Activated naive CD4-positive, alpha-beta T cell treated with Interleukin-2 at 50 U/mL for 16 hours (primary cell): ENCODE measurements at regions not wholly inside any gene's neighbourhood (a gene's known extent, or its start where the extent isn't known, plus 50 kb on each side); places are given as distances from the start of the nearest gene placed in this dataset.

ENCODE experiments used
- DNase-seq: peaks from one replicate; pipeline ENCODE4 v3.0.0-alpha.2; 2020

GRCh38 chr10:36277459-36277858, 635.4 kb upstream of the FZD8 start:
- no peak for DNase-seq

DNA sequence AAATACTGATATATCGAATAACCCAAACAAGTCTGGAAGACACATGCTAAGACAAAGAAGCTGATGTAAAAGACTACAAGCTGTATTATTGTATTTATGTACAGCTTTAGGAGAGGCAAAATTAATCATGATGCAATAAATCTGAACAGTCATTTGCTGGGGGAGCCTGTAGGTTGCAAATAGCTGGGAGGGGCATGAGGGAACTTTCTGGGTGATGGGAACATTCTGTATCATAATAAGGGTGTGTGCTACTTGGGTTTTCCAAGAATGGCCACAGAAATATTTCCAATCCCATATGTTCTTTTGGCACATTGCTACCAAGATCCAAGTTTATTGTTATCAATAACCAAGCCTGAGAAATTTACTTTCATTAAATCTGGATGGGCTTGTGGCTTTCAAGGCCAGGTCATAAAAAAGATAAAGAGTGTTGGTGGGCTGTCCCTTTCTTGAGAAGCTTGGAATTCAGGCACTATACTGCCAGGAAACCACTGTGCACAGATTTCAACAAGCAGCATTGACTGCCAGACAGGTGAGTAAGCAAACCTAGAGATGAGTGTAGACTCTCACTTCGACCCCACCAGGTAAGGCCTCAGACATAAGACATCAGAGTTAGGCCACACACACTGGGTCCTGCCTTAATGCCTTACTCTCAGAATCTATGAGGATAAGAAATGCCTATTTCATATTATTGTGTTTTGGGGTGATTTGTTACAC, 629.7 kb upstream of the FZD8 start:
- no peak for DNase-seq

DNA sequence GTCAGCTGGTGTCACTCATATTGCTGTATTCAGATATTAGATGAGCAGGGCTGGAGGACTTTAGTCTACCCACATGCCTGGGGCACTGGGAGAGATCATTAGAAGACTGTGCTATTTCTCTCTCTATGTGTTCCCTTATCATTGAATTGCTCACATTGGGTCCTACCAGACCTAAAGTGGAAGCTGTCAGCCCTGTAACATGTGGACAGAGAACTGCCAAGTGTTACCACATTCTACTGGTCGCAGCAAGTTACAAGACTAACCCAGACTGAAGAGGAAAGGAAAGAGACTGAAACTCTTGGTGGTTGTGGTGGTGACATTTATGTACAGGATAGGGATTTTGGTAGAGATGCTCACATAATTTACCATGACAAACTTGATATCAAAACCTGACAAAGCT, 627.1 kb upstream of the FZD8 start:
- DNase-seq: no peak

- no peak for DNase-seq
Measured at GRCh38 chr10:36266923-36267322, 624.8 kb upstream of the FZD8 start.

GRCh38 chr10:36265741-36266140, 623.6 kb upstream of the FZD8 start:
- DNase-seq: no peak

GRCh38 chr10:36263871-36264270, 621.8 kb upstream of the FZD8 start:
- DNase-seq: no peak

DNA sequence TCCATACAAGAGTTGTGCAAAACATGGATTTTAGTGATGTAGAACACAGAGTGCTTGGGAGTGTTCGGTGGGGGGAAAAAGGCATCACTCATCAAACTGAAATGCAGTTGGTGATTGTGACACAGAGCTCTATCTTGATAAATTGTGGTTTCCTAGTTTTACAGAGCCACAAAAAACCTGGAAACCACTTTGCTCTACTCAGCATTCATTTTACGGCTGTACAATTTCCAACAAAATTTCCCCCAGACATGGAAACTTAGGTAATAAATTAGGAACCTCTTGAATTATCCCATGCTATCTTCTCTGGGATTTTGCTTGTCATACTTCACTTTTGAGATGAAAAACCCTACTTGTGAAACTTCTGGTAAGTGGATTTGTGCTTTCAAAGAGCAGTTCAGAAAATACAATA, 614.9 kb upstream of the FZD8 start:
- no peak for DNase-seq

DNA sequence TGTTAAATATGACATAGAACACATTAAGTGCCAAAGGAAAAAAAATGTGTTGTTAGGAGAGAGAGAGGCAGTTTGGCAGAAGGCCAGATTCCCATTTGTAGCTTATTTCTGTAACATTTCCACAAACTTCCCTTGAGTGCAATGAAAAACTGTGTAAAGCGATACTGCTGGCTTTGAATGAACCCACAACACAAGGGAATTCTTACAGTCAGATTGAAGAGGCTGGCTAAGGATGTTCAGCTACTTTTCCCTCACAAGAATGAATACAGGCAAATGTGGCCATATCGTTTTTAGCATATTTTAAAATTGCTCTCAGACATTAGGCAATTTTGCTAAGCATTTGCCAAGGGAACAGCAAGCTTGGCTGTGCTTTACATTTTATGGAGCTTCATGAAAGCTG, 614.1 kb upstream of the FZD8 start:
- DNase-seq: no peak

DNA sequence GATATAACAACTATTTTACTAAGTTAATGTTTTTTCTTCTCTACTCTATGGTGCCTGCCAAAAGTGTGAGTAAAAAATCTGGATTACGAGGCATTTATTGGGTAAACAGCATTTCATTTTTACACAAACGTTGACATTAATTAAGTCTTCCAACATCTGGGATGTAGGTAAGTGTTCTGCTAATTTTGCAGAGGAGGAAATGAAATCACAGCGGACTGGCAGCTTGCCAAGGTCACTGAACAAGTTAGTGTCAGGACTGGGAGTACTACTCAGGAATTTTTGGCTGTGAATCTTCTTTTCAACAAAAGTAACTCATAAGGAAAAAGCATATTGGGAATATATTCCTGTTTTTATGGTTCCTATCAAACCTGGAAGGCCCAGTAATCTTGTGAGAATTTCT, 612.1 kb upstream of the FZD8 start:
- no peak for DNase-seq

DNA sequence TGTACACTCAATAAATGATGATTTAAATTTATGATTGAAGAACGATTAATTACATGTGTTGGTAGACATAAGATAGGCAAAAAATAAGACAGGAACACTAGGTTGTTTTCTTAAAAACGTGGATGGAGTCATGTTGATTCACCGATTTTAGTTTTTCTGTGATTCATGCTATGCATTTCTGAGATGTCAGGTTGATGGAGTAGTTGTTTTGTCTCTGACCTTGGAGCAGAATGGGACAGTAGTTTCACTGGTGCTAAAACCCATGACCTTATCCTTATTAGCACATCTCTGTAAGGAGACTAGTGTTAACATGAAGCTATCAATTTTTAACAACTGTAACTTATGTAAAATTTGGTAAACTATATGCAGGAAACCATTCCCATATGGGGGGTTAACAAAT, 611.6 kb upstream of the FZD8 start:
- no peak for DNase-seq

DNA sequence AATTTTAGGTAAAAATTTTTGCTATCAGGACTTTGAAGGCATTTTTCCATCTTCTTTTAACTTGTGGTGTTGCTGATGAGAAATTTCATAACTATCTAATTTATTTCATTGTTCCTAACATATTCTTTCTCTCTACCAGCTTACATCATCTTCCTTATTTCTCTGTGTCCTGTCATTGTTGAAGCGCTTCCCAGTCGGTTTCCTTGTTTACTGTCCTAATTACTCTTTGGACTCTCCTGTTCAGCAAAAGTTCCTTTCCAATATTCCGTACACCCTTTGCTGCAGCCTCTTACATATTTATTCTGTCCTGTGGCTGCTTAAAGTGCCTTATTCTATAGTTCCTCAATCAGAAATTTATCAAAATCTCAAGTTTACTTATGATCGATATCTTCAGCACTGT, 609.0 kb upstream of the FZD8 start:
- DNase-seq: no peak

GRCh38 chr10:36248304-36248981, 606.3 kb upstream of the FZD8 start:
- no peak for DNase-seq

- no peak for DNase-seq
Measured at GRCh38 chr10:36247478-36247877, 605.4 kb upstream of the FZD8 start.

GRCh38 chr10:36236931-36237330, 594.8 kb upstream of the FZD8 start:
- no peak for DNase-seq

DNA sequence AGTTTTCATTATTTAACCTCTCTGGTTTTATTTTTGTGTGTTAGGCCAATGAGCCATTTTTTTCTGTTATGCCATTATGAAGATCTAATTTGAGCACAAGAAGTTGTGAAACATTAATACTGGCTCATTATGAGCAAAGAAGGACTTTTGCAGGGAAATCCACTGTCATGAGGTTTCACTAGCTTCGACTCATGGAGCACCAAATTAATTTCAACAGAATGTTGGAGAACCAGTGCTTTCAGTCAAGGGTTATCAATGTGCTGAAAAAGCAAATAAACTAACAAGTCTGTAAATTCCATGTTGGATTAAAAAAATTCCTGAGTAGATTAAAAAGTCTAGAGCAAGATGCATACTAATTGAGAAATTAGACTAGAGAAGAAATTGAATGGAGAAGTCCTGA, 594.2 kb upstream of the FZD8 start:
- DNase-seq: no peak

GRCh38 chr10:36232935-36233334, 590.8 kb upstream of the FZD8 start:
- no peak for DNase-seq

GRCh38 chr10:36224431-36224985, 582.4 kb upstream of the FZD8 start:
- DNase-seq: no peak

GRCh38 chr10:36221101-36221500, 579.0 kb upstream of the FZD8 start:
- no peak for DNase-seq

DNA sequence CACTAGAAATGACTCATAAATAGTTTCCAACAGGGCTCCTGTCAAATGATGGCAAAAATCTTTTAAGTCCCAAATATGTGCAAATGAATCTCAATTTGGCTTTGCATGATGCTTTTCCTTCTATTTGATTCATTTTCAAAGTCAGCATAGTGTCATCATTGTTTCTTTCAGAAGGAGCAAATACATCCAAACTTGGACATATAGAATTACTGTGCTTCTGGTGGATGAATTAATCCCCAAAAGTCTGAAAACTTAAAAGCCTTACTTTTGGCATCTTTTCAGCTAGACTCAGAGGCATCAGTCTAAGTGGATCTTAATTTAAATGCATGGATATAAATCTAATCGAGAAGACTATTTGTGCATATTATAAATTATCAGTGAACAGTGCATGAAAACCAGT, 578.1 kb upstream of the FZD8 start:
- DNase-seq: no peak

DNA sequence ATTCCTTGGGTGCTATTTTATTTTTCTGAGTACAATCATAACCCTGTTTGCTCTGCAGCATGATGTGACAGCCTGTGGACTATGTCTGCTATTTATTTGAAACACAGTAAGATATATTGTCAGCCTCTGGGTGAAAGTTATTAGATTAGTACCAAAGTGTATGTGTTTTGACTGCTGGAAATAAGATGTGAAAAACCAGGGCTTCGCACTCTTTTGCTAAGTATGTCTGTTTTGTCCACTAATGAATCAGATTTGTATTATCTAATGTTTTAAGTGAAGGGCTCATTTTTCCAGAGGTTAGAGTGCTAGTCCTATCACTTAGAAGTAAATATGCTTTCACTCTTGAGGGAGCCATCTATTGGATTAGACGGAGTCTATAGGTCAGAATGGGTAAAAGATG, 569.8 kb upstream of the FZD8 start:
- DNase-seq: no peak

DNA sequence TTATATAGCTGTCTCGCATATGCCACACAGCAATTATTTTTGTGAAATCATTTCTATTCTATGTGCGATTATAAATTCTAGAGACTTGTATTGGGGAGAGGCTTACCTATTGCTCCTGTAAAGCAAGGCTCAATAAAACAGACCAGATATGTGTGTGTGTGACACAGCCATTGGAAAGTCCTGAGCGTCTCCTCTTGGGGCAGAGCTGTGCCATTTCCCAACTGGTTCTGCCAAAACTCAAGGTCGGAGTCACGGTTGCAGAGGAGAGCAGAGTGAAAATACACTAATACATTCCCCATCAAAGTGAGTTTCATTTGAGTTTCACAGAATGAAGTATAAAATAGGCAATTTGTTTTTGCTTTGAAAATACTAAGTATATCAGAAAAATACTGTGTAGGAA, 567.4 kb upstream of the FZD8 start:
- DNase-seq: no peak

- no peak for DNase-seq
Measured at GRCh38 chr10:36202881-36203280, 560.8 kb upstream of the FZD8 start.

- no peak for DNase-seq
Measured at GRCh38 chr10:36200577-36200976, 558.5 kb upstream of the FZD8 start.

DNA sequence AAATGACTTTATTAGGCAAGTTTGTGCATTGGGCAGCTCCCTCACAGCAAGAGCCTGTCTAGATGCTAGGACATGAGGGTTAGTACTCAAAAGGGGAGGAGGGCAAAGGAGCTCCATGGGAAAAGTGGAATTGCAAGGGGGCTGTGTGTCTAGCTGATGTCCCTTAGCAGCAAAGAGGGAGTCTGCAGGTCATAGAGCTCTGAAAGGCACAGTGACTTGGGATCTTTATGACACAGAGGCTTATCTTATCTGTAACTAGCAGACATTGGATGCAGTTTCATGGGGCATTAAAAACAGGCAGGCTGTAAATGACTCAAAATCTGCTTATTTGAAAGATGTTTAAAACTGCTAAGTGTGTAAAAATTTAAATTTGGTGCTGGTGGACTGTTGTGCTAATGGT, 556.2 kb upstream of the FZD8 start:
- no peak for DNase-seq

GRCh38 chr10:36195364-36195763, 553.3 kb upstream of the FZD8 start:
- no peak for DNase-seq
